HEK293T (cell line): ENCODE measurements at regions not wholly inside any gene's neighbourhood (a gene's known extent, or its start where the extent isn't known, plus 50 kb on each side); places are given as distances from the start of the nearest gene placed in this dataset.

Experiments
- ARNT ChIP-seq: fragments of 450-650 bp; IDR thresholded peaks from 2 replicates; pipeline ENCODE4 v1.6.1; 2017; ENCODE audit warnings: mild to moderate bottlenecking
- PKNOX1 ChIP-seq: fragments of 450-650 bp; IDR thresholded peaks from 2 replicates; pipeline ENCODE4 v1.6.1; 2016

DNA sequence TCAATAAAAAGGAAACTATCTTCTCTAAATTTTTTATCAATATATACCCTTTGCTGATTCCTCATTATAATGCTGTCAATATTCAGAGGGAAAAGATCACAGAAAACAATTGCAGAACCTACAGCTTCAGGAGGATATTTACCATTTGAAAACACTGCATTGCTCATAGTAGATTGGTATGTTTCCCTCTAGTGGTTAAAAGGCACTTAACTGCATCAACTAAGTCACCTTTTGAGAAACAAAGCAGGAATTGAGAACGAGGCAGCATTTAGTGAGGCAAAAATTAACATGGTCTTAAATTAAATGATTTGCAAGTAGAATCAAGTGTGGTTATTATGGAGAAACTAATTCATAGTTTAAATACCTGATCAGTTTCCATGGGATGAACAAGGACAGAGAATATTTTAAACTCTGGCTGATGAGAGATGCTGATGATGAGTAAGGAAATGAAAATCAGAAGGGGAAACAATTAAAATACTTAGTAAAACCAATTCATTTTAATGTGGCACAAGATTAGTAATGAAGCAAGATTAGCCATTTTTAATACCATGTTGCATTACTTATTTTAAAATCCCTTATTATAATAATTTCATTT is 642.1 kb downstream of the EPHA7 start:
- TF ChIP-seq PKNOX1 (no peak), ARNT (no peak)
